CD14-positive monocyte (primary cell): ENCODE measurements at regions not wholly inside any gene's neighbourhood (a gene's known extent, or its start where the extent isn't known, plus 50 kb on each side); places are given as distances from the start of the nearest gene placed in this dataset.

Experiments
- DNase-seq, 3 donors: peaks; one replicate each; pipeline ENCODE4 v3.0.0-alpha.2; 2011 to 2022
- H2AFZ ChIP-seq: 2 replicates; pipeline ENCODE4 v1.6.0; 2012; ENCODE audit warnings: mild to moderate bottlenecking, low read depth, low read length, inconsistent platforms; ENCODE audit not compliant: insufficient read depth, poor library complexity, severe bottlenecking
- H3K27ac ChIP-seq, 2 donors: 1 replicate in 1 of 2; 2 replicates in 1 of 2; pipeline ENCODE4 v1.5.1; 2012 to 2013; ENCODE audit warnings: low read length in 2 of 2, control low read depth in 1 of 2, inconsistent platforms in 1 of 2, low read depth in 1 of 2, mild to moderate bottlenecking in 1 of 2
- H3K27me3 ChIP-seq, 2 donors: one replicate each; pipeline versions ENCODE4 v1.6.0 to v1.6.1; 2011 to 2013; ENCODE audit warnings: low read length in 2 of 2; ENCODE audit not compliant: control insufficient read depth in 2 of 2, insufficient read depth in 2 of 2
- H3K36me3 ChIP-seq, 2 donors: replicated peaks in 1 of 2; 1 replicate in 1 of 2; 2 replicates in 1 of 2; pipeline versions ENCODE4 v1.5.1 to v1.6.1; 2012 to 2013; ENCODE audit warnings: low read length in 2 of 2, control low read depth in 1 of 2, inconsistent platforms in 1 of 2, mild to moderate bottlenecking in 1 of 2; ENCODE audit not compliant: insufficient read depth in 2 of 2, control insufficient read depth in 1 of 2
- H3K4me1 ChIP-seq, 2 donors: 1 replicate in 1 of 2; 2 replicates in 1 of 2; pipeline versions ENCODE4 v1.5.1 to v1.6.1; 2012 to 2013; ENCODE audit warnings: low read length in 2 of 2, control low read depth in 1 of 2, inconsistent platforms in 1 of 2, mild to moderate bottlenecking in 1 of 2, moderate library complexity in 1 of 2; ENCODE audit not compliant: insufficient read depth in 2 of 2, control insufficient read depth in 1 of 2
- H3K4me2 ChIP-seq: replicated peaks from 2 replicates; pipeline ENCODE3; 2012; ENCODE audit warnings: low read length, moderate library complexity, mild to moderate bottlenecking; ENCODE audit not compliant: poor library complexity, severe bottlenecking; ENCODE audit errors: extremely low read depth
- H3K4me3 ChIP-seq, 3 experiments: fragments of 200-600 bp in 1 of 3; sonication (generic) in 1 of 3; replicated peaks in 1 of 3; 1 replicate in 2 of 3; 2 replicates in 1 of 3; pipeline ENCODE4 v1.5.1; 2011 to 2013; ENCODE audit warnings: low read length in 3 of 3, mild to moderate bottlenecking in 3 of 3, control low read depth in 2 of 3, low read depth in 2 of 3, inconsistent platforms in 1 of 3, moderate library complexity in 1 of 3
- H3K79me2 ChIP-seq: 2 replicates; pipeline ENCODE4 v1.6.0; 2012; ENCODE audit warnings: mild to moderate bottlenecking, control low read depth, inconsistent platforms, low read length, moderate library complexity; ENCODE audit not compliant: insufficient read depth
- H3K9ac ChIP-seq: 2 replicates; pipeline ENCODE4 v1.6.0; 2017; ENCODE audit warnings: low read length, mild to moderate bottlenecking; ENCODE audit not compliant: insufficient read depth, poor library complexity, severe bottlenecking
- H3K9me3 ChIP-seq, 2 donors: replicated peaks in 1 of 2; 1 replicate in 1 of 2; 2 replicates in 1 of 2; pipeline versions ENCODE4 v1.5.1 to v1.6.1; 2012 to 2013; ENCODE audit warnings: low read length in 2 of 2, control low read depth in 1 of 2; ENCODE audit not compliant: control insufficient read depth in 1 of 2, insufficient read depth in 1 of 2
- H4K20me1 ChIP-seq: 2 replicates; pipeline ENCODE4 v1.6.0; 2012; ENCODE audit warnings: mild to moderate bottlenecking, low read length, control low read depth, moderate library complexity; ENCODE audit not compliant: insufficient read depth
- H3K27ac Mint-ChIP-seq, 7 donors: one replicate each; pipeline ENCODE4 v1.8.0; 2020; ENCODE audit warnings: mild to moderate bottlenecking in 7 of 7, mixed read lengths in 7 of 7, moderate library complexity in 6 of 7, inconsistent platforms in 2 of 7
- H3K27me3 Mint-ChIP-seq, 3 donors: one replicate each; pipeline ENCODE4 v1.8.0; 2021 to 2022; ENCODE audit warnings: low read depth in 3 of 3, mild to moderate bottlenecking in 3 of 3, mixed read lengths in 3 of 3, moderate library complexity in 3 of 3, inconsistent platforms in 1 of 3
- H3K36me3 Mint-ChIP-seq, 2 donors: one replicate each; pipeline ENCODE4 v1.8.0; 2020; ENCODE audit warnings: mixed read lengths in 2 of 2, inconsistent platforms in 1 of 2, mild to moderate bottlenecking in 1 of 2
- H3K4me1 Mint-ChIP-seq: one replicate; pipeline ENCODE4 v1.8.0; 2020; ENCODE audit warnings: mild to moderate bottlenecking, mixed read lengths
- H3K4me3 Mint-ChIP-seq, 2 donors: one replicate each; pipeline ENCODE4 v1.8.0; 2020; ENCODE audit warnings: mild to moderate bottlenecking in 2 of 2, mixed read lengths in 2 of 2, moderate library complexity in 1 of 2
- H3K9me3 Mint-ChIP-seq, 7 donors: one replicate each; pipeline ENCODE4 v1.8.0; 2020 to 2022; ENCODE audit warnings: mixed read lengths in 7 of 7, mild to moderate bottlenecking in 6 of 7, moderate library complexity in 6 of 7, inconsistent platforms in 2 of 7
- WGBS: methylation state at CpG from one replicate; pipeline ENCODE4 v1.1.5; 2013; ENCODE audit warnings: missing lambda C conversion rate; ENCODE audit not compliant: insufficient coverage; 5-methylcytosine and 5-hydroxymethylcytosine counted together
- intact Hi-C, 2 donors: fragments of 100-400 bp; cut with micrococcal nuclease; formaldehyde crosslinking; loops; one replicate each; pipeline versions ENCODE4 v1.15.0 to v1.15.1; 2023
- TF ChIP-seq, protein P1 (sequence below): fragments of 200-600 bp; IDR thresholded peaks from one replicate; pipeline ENCODE4 v1.8.0; 2022; ENCODE audit warnings: antibody characterized with exemption, mild to moderate bottlenecking

DNA sequence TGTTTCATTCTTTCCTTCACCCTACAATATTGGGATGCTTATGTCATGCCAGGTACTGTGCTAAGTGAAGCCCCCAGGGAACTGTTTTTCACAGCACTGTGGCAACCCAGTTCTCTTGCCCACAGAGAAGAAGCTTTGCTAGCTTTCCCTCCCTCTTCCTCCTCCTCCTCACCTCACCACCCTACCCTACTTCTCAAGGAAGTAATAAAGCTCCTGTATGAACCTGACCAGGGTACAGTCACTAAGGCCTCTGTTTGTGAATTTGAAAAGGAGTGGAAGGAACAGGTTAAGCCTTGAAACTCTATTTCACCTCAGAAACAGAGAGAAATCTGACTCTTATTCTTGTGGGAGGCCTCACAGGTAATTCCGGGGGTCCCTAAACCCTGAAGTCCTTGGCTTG, 219.4 kb upstream of the RADX start:
- Histone ChIP-seq H2AFZ (no peak overlapping the region), H3K27me3 (no peaks in the 10 kb centered on the region), H3K4me3 (no peak overlapping the region), H3K9me3 (no peaks in the 10 kb centered on the region), H3K36me3 (no peaks in the 10 kb centered on the region), H3K4me2 (no peak overlapping the region), H3K4me1 (no peaks in the 10 kb centered on the region), H3K27ac (no peak overlapping the region), H4K20me1 (no peaks in the 10 kb centered on the region), H3K9ac (no peak overlapping the region), H3K79me2 (no peaks in the 10 kb centered on the region)
- intact Hi-C loops = no loop called here
- DNase-seq = no peak
- Mint-ChIP-seq H3K27me3 (peaks cover 0 to 2% (median 0%) of the 10 kb centered on the region in 3 donors), H3K9me3 (no peaks in the 10 kb centered on the region), H3K36me3 (no peaks in the 10 kb centered on the region), H3K27ac (no peak overlapping the region), H3K4me3 (no peak overlapping the region), H3K4me1 (no peaks in the 10 kb centered on the region)
- TF ChIP-seq, protein P1, sequence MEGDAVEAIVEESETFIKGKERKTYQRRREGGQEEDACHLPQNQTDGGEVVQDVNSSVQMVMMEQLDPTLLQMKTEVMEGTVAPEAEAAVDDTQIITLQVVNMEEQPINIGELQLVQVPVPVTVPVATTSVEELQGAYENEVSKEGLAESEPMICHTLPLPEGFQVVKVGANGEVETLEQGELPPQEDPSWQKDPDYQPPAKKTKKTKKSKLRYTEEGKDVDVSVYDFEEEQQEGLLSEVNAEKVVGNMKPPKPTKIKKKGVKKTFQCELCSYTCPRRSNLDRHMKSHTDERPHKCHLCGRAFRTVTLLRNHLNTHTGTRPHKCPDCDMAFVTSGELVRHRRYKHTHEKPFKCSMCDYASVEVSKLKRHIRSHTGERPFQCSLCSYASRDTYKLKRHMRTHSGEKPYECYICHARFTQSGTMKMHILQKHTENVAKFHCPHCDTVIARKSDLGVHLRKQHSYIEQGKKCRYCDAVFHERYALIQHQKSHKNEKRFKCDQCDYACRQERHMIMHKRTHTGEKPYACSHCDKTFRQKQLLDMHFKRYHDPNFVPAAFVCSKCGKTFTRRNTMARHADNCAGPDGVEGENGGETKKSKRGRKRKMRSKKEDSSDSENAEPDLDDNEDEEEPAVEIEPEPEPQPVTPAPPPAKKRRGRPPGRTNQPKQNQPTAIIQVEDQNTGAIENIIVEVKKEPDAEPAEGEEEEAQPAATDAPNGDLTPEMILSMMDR = no peak
- 57% methylated on average over 1 of the region's 1 CpG for WGBS

DNA sequence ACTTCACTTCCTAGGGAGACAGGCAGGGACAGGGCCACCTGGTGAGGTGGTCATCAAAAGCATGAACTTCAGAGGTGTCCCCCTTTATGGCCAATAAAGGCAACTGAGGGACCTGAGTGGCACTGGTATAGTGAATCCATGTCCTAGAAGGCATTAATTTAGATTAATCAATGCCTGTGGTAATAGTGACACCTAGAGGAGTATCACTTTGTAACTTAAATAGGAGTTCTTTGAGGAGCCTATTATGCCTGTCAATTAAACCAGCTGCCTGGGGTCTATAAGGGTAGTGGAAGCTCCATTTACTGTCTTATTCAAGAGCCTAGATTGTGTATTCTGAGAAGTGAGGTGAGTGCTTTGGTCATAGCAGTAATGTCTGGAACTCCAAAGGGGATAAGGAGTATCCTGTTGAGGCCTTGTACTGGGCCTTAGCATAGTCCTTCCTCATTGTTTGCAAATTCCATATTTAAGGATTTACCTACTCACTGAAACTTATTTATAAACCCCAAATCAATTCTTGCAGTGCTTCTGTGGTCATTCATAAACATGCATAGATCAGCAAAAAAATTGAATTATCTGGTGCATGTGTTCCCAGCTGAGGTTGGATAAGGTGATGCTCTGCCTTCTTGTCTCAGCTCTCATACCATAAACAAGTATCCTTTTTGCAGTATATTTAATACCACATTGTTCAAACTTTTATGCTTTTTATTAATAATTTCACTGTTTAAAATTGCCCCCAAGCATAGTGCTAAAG, 213.8 kb upstream of the RADX start:
- Mint-ChIP-seq H3K4me3 (no peak overlapping the region), H3K27ac (no peak overlapping the region), H3K36me3 (no peaks in the 10 kb centered on the region), H3K9me3 (peaks cover 0 to 2% (median 0%) of the 10 kb centered on the region in 7 donors), H3K4me1 (no peaks in the 10 kb centered on the region), H3K27me3 (peaks cover 0 to 2% (median 0%) of the 10 kb centered on the region in 3 donors)
- no peak for DNase-seq
- H2AFZ ChIP-seq = no peak overlapping the region
- no peak overlapping the region for H3K4me3 ChIP-seq
- H3K4me1 ChIP-seq = no peaks in the 10 kb centered on the region
- no peaks in the 10 kb centered on the region for H3K36me3 ChIP-seq
- peaks cover 0 to 2% of the 10 kb centered on the region in 2 donors for H3K27me3 ChIP-seq
- TF ChIP-seq, protein P1 = no peak
- H3K27ac ChIP-seq = no peak overlapping the region
- no peaks in the 10 kb centered on the region for H3K9me3 ChIP-seq
- H3K9ac ChIP-seq = no peak overlapping the region
- H3K79me2 ChIP-seq = no peaks in the 10 kb centered on the region
- no peak overlapping the region for H3K4me2 ChIP-seq
- intact Hi-C loops = no loop called here
- no peaks in the 10 kb centered on the region for H4K20me1 ChIP-seq
